Activated T-cell treated with anti-CD3 and anti-CD28 coated beads, Interleukin-2, amount 50 U/mL, for 72 hours (primary cell): ENCODE measurements at regions not wholly inside any gene's neighbourhood (a gene's known extent, or its start where the extent isn't known, plus 50 kb on each side); places are given as distances from the start of the nearest gene placed in this dataset.

ENCODE experiments used
- ATAC-seq, 2 donors: fragments of 150-1000 bp; cut with Tn5 transposase; replicated peaks in 1 of 2; 2 replicates each; pipeline ENCODE4 v1.10.0; 2021; ENCODE audit warnings: moderate library complexity in 2 of 2, mild to moderate bottlenecking in 1 of 2
- DNase-seq, 2 donors: peaks; one replicate each; pipeline ENCODE4 v3.0.0; 2021 to 2022; ENCODE audit warnings: mixed read lengths in 1 of 2
- H3K27ac Mint-ChIP-seq: one replicate; pipeline ENCODE4 v1.8.0; 2022; ENCODE audit warnings: mild to moderate bottlenecking, moderate library complexity, mixed read lengths
- H3K27me3 Mint-ChIP-seq: one replicate; pipeline ENCODE4 v1.8.0; 2022; ENCODE audit warnings: low read depth, mixed read lengths
- H3K36me3 Mint-ChIP-seq, 2 donors: one replicate each; pipeline ENCODE4 v1.8.0; 2022; ENCODE audit warnings: mixed read lengths in 2 of 2, mild to moderate bottlenecking in 1 of 2; ENCODE audit not compliant: insufficient read depth in 2 of 2
- H3K4me1 Mint-ChIP-seq: one replicate; pipeline ENCODE4 v1.8.0; 2022; ENCODE audit warnings: low read depth, mixed read lengths
- H3K4me3 Mint-ChIP-seq, 2 donors: one replicate each; pipeline ENCODE4 v1.8.0; 2022; ENCODE audit warnings: mild to moderate bottlenecking in 2 of 2, mixed read lengths in 2 of 2, moderate library complexity in 2 of 2
- H3K9me3 Mint-ChIP-seq, 2 donors: one replicate each; pipeline ENCODE4 v1.8.0; 2022; ENCODE audit warnings: mixed read lengths in 2 of 2

DNA sequence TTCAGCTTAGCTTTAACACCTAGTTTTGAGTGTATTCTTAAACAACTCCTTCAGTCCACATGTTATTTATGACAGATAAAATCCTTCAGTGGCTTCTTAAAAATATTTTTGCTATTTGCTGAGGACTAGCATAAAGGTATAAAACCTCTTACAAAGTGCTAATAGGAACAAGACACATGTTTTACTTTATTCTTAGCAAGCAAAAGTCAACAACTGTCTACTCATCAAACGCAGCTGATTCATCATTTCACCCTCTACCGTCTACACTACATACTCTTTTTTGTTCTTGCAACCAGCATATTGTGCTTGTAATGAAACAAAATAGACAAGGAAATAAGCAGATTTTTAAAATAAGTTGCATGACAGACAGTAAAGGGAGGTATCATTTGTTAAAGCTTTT lies 319.7 kb downstream of the SNX13 start:
- Mint-ChIP-seq H3K27me3 (no peaks in the 10 kb centered on the region), H3K36me3 (no peaks in the 10 kb centered on the region), H3K27ac (no peak overlapping the region), H3K9me3 (no peaks in the 10 kb centered on the region), H3K4me1 (no peaks in the 10 kb centered on the region), H3K4me3 (no peak overlapping the region)
- no peak for DNase-seq
- ATAC-seq, result no peak

- no peak overlapping the region for H3K27ac Mint-ChIP-seq
- no peaks in the 10 kb centered on the region for H3K36me3 Mint-ChIP-seq
- no peaks in the 10 kb centered on the region for H3K27me3 Mint-ChIP-seq
- DNase-seq (no peak), ATAC-seq (no peak)
- no peaks in the 10 kb centered on the region for H3K9me3 Mint-ChIP-seq
- no peaks in the 10 kb centered on the region for H3K4me1 Mint-ChIP-seq
- no peak overlapping the region for H3K4me3 Mint-ChIP-seq
Measured at GRCh38 chr7:17622451-17622850, 317.8 kb downstream of the SNX13 start.

GRCh38 chr7:17623546-17624185 lies 316.6 kb downstream of the SNX13 start:
- DNase-seq, result no peak
- no peak overlapping the region for H3K4me3 Mint-ChIP-seq
- no peaks in the 10 kb centered on the region for H3K4me1 Mint-ChIP-seq
- no peaks in the 10 kb centered on the region for H3K27me3 Mint-ChIP-seq
- no peaks in the 10 kb centered on the region for H3K9me3 Mint-ChIP-seq
- H3K27ac Mint-ChIP-seq, result no peak overlapping the region
- ATAC-seq, result no peak
- no peaks in the 10 kb centered on the region for H3K36me3 Mint-ChIP-seq

DNA sequence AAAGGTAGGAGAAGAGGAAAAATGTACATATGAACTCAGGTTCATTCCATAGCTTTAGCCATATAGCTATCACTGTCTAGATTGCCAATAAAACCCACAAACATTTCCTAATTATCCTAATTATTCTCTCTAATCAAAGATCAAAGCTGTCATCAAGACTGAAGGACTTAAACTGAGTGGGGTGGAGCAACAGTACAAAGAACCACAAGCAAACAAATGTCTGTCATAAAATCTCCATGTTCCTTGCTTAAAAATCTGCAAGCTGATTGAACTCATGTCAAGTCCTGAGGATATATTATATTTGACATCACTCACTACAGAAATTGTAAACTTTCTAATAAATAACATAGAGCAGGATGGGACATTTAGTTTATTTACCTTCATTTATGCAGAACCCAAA lies 315.9 kb downstream of the SNX13 start:
- H3K4me3 Mint-ChIP-seq, result no peak overlapping the region
- H3K36me3 Mint-ChIP-seq, result no peaks in the 10 kb centered on the region
- no peak overlapping the region for H3K27ac Mint-ChIP-seq
- no peak for DNase-seq
- no peaks in the 10 kb centered on the region for H3K4me1 Mint-ChIP-seq
- H3K27me3 Mint-ChIP-seq, result no peaks in the 10 kb centered on the region
- no peaks in the 10 kb centered on the region for H3K9me3 Mint-ChIP-seq
- no peak for ATAC-seq

GRCh38 chr7:17625043-17625442 lies 315.3 kb downstream of the SNX13 start:
- H3K27ac Mint-ChIP-seq, result no peak overlapping the region
- H3K4me3 Mint-ChIP-seq, result no peak overlapping the region
- DNase-seq (no peak), ATAC-seq (peak in 1 of 2 donors; percentile 65)
- H3K4me1 Mint-ChIP-seq, result no peaks in the 10 kb centered on the region
- no peaks in the 10 kb centered on the region for H3K27me3 Mint-ChIP-seq
- no peaks in the 10 kb centered on the region for H3K36me3 Mint-ChIP-seq
- H3K9me3 Mint-ChIP-seq, result no peaks in the 10 kb centered on the region

- DNase-seq (no peak), ATAC-seq (no peak)
- no peaks in the 10 kb centered on the region for H3K27me3 Mint-ChIP-seq
- no peak overlapping the region for H3K4me3 Mint-ChIP-seq
- H3K9me3 Mint-ChIP-seq, result no peaks in the 10 kb centered on the region
- no peaks in the 10 kb centered on the region for H3K4me1 Mint-ChIP-seq
- no peak overlapping the region for H3K27ac Mint-ChIP-seq
- no peaks in the 10 kb centered on the region for H3K36me3 Mint-ChIP-seq
Measured at GRCh38 chr7:17626235-17626634, 314.1 kb downstream of the SNX13 start.

DNA sequence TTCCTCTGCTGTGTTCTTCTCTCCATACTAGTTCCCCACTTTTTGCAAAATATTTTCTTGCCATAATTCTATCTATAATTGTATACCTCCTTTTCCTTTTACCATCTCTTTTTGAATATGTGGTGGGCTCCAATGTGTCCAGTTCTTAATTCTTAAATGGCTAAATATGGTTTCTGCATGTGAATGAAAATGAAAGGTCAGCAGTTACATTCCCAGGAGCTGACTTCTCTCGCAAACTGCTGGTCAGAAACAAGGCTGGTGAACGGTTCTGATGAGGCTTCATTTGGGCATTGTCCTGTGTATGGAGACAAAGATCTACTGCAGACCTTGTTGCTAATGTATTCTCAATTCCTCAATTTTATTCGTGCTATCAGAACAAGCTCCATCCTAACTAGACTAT lies 309.2 kb downstream of the SNX13 start:
- H3K9me3 Mint-ChIP-seq, result peaks cover 2% of the 10 kb centered on the region in 2 donors
- no peak for ATAC-seq
- H3K4me3 Mint-ChIP-seq, result no peak overlapping the region
- no peaks in the 10 kb centered on the region for H3K36me3 Mint-ChIP-seq
- H3K4me1 Mint-ChIP-seq, result no peaks in the 10 kb centered on the region
- no peak for DNase-seq
- H3K27ac Mint-ChIP-seq, result no peak overlapping the region
- no peaks in the 10 kb centered on the region for H3K27me3 Mint-ChIP-seq

DNA sequence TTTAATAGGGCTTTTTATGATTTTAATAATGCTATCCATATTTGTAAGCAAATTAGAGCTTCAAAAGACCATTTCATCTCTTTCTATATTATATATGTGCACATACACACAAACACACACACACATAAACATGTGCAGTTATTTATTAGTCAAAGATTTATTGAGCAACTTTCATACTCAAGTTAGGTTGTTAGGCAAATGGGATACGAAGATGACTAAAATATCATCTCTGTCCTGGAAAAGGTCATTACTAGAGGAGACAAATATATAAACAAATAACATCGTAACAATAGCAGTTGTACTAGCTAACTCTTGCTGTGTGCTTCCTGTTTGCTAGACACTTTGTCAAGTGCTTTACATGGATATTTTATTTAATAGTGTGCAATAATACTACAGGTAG lies 307.9 kb downstream of the SNX13 start:
- ATAC-seq (no peak), DNase-seq (no peak)
- Mint-ChIP-seq H3K27ac (no peak overlapping the region), H3K4me3 (no peak overlapping the region), H3K36me3 (no peaks in the 10 kb centered on the region), H3K9me3 (peaks cover 2% of the 10 kb centered on the region in 2 donors), H3K4me1 (no peaks in the 10 kb centered on the region), H3K27me3 (no peaks in the 10 kb centered on the region)

- Mint-ChIP-seq H3K4me3 (no peak overlapping the region), H3K9me3 (peaks cover 2% of the 10 kb centered on the region in 2 donors), H3K27ac (no peak overlapping the region), H3K27me3 (no peaks in the 10 kb centered on the region), H3K4me1 (no peaks in the 10 kb centered on the region), H3K36me3 (no peaks in the 10 kb centered on the region)
- DNase-seq, result no peak
- ATAC-seq, result no peak
Measured at GRCh38 chr7:17633067-17633466, 307.2 kb downstream of the SNX13 start.

DNA sequence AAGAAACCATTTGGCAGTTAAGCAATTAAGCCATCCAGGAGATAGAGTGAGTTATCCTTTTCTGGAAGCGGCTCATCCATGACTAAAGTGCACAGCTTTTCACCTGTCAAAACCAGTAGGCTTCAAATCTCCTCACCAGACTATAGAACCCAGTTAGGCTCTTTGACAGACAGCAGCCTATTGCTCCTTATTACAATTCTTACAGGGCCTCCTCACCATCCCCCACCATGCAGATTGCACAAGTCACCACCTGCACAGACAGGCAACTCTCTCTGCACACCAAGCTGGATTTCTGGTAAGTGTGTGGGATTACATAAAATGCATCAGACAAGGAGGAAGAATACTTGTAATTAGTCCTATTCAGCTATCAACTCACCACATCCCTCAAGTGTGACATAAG lies 301.6 kb downstream of the SNX13 start:
- H3K27ac Mint-ChIP-seq, result no peak overlapping the region
- peaks cover 2 to 3% of the 10 kb centered on the region in 2 donors for H3K9me3 Mint-ChIP-seq
- H3K36me3 Mint-ChIP-seq, result no peaks in the 10 kb centered on the region
- H3K4me1 Mint-ChIP-seq, result no peaks in the 10 kb centered on the region
- H3K4me3 Mint-ChIP-seq, result no peak overlapping the region
- no peak for DNase-seq
- ATAC-seq, result no peak
- H3K27me3 Mint-ChIP-seq, result peaks cover 7% of the 10 kb centered on the region

DNA sequence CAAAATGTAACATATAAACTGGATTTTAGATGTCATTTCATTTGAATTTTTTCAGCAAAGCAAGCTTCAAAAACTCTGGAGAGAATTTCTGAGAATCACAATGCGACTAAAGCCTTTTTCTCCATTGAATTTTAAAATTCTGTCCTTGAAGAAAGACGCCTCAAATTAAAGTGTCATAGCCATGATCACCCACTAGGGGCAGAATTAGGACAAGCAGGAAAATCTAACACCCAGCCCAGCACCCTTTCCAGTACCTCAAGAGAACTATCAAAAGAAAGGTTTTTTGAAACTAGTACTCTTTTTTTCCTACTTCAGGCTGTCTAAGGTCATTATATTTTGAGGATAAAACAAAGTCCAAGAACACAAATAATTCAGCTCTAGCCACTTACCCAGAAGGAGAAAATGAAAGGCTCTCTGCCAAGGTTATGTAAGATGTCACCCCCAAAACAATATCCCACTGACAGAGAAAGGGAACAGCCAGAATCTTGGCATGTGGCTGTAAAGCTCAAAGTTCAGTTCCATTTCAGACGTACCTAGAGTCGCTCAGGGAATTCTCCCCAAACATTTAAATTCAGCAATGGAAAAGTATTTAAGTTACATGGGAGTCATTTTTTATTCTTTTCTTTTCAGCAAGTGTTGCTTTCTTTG lies 299.4 kb downstream of the SNX13 start:
- H3K36me3 Mint-ChIP-seq, result no peaks in the 10 kb centered on the region
- ATAC-seq (no peak), DNase-seq (peak; percentile 16 to 26)
- no peak overlapping the region for H3K4me3 Mint-ChIP-seq
- H3K27me3 Mint-ChIP-seq, result peaks cover 7% of the 10 kb centered on the region
- no peaks in the 10 kb centered on the region for H3K4me1 Mint-ChIP-seq
- no peak overlapping the region for H3K27ac Mint-ChIP-seq
- peaks cover 2 to 4% of the 10 kb centered on the region in 2 donors for H3K9me3 Mint-ChIP-seq

- H3K36me3 Mint-ChIP-seq, result no peaks in the 10 kb centered on the region
- peaks cover 2 to 4% of the 10 kb centered on the region in 2 donors for H3K9me3 Mint-ChIP-seq
- ATAC-seq (no peak), DNase-seq (no peak)
- H3K4me1 Mint-ChIP-seq, result no peaks in the 10 kb centered on the region
- no peak overlapping the region for H3K27ac Mint-ChIP-seq
- peaks cover 20% of the 10 kb centered on the region for H3K27me3 Mint-ChIP-seq
- no peak overlapping the region for H3K4me3 Mint-ChIP-seq
Measured at GRCh38 chr7:17645500-17645899, 294.8 kb downstream of the SNX13 start.

GRCh38 chr7:17646253-17646956 lies 293.9 kb downstream of the SNX13 start:
- Mint-ChIP-seq H3K36me3 (no peaks in the 10 kb centered on the region), H3K4me1 (no peaks in the 10 kb centered on the region), H3K27me3 (peaks cover 21% of the 10 kb centered on the region), H3K27ac (no peak overlapping the region), H3K4me3 (no peak overlapping the region), H3K9me3 (peaks cover 2 to 4% of the 10 kb centered on the region in 2 donors)
- no peak for ATAC-seq
- DNase-seq, result no peak
